NB4 (cell line): ENCODE measurements at regions not wholly inside any gene's neighbourhood (a gene's known extent, or its start where the extent isn't known, plus 50 kb on each side); places are given as distances from the start of the nearest gene placed in this dataset.

ENCODE experiments used
- CTCF ChIP-seq: IDR thresholded peaks from one replicate; pipeline ENCODE4 v1.5.1; 2012; ENCODE audit warnings: low read depth, low read length
- MAX ChIP-seq: IDR thresholded peaks from 2 replicates; pipeline ENCODE4 v1.6.1; 2011; ENCODE audit warnings: low read depth, low read length
- POLR2A ChIP-seq: IDR thresholded peaks from 2 replicates; pipeline ENCODE4 v1.6.1; 2011; ENCODE audit warnings: mild to moderate bottlenecking; ENCODE audit not compliant: insufficient read length; ENCODE audit errors: extremely low read depth

GRCh38 chr14:94839348-94839747 lies 69.4 kb upstream of the GSC start:
- TF ChIP-seq CTCF (no peak), POLR2A (no peak), MAX (no peak)
